MCF 10A (cell line): ENCODE measurements at regions not wholly inside any gene's neighbourhood (a gene's known extent, or its start where the extent isn't known, plus 50 kb on each side); places are given as distances from the start of the nearest gene placed in this dataset.

ENCODE experiments used
- BruUV-seq: library from RNA; stranded (reverse); fragments of 400-500 nt; replicated peaks from 2 replicates; lab custom pipeline; 2021; lab: Mats Ljungman, UMichigan
- CTCF ChIA-PET: fragments of 300-600 bp; sonication (Branson Sonifier 250); formaldehyde crosslinking; extraction: SDS; loops from one replicate; lab custom pipeline; 2021; ENCODE audit warnings: antibody characterized with exemption, inconsistent platforms; lab: Yijun Ruan, JAX
- POLR2A ChIA-PET: fragments of 300-600, 350-650 bp; sonication (Branson Sonifier 250); formaldehyde crosslinking; extraction: SDS; loops from one replicate; lab custom pipeline; 2020; ENCODE audit warnings: antibody characterized with exemption, inconsistent platforms; lab: Yijun Ruan, JAX
- DNase-seq: peaks from one replicate; pipeline ENCODE4 v3.0.0-alpha.2; 2018; ENCODE audit not compliant: unreplicated experiment
- H3K27ac Mint-ChIP-seq: one replicate; pipeline ENCODE4 v1.8.0; 2022; ENCODE audit warnings: mild to moderate bottlenecking, low read depth, mixed read lengths; ENCODE audit not compliant: unreplicated experiment
- H3K27me3 Mint-ChIP-seq: one replicate; pipeline ENCODE4 v1.8.0; 2022; ENCODE audit warnings: mixed read lengths; ENCODE audit not compliant: insufficient read depth, unreplicated experiment
- H3K36me3 Mint-ChIP-seq: one replicate; pipeline ENCODE4 v1.8.0; 2022; ENCODE audit warnings: mild to moderate bottlenecking, moderate library complexity, mixed read lengths; ENCODE audit not compliant: insufficient read depth, unreplicated experiment
- H3K4me1 Mint-ChIP-seq: one replicate; pipeline ENCODE4 v1.8.0; 2022; ENCODE audit warnings: mixed read lengths; ENCODE audit not compliant: insufficient read depth, unreplicated experiment
- H3K4me3 Mint-ChIP-seq: one replicate; pipeline ENCODE4 v1.8.0; 2022; ENCODE audit warnings: mild to moderate bottlenecking, moderate library complexity, mixed read lengths; ENCODE audit not compliant: unreplicated experiment
- H3K9me3 Mint-ChIP-seq: one replicate; pipeline ENCODE4 v1.8.0; 2022; ENCODE audit warnings: mixed read lengths; ENCODE audit not compliant: unreplicated experiment
- intact Hi-C: fragments of 100-400 bp; cut with micrococcal nuclease; formaldehyde crosslinking; loops from 2 replicates; pipeline ENCODE4 v1.14.1; 2022
- TF ChIP-seq, protein P1 (sequence below): fragments of 200-600 bp; IDR thresholded peaks from one replicate; pipeline ENCODE4 v1.8.0; 2022; ENCODE audit warnings: antibody characterized with exemption, mild to moderate bottlenecking; ENCODE audit not compliant: unreplicated experiment

GRCh38 chr13:63287926-63288325 lies 1872.3 kb upstream of the PCDH20 start:
- no TSS peak for BruUV-seq
- Mint-ChIP-seq H3K4me1 (no peaks in the 10 kb centered on the region), H3K9me3 (peaks cover 10% of the 10 kb centered on the region), H3K27ac (no peak overlapping the region), H3K4me3 (no peak overlapping the region), H3K36me3 (no peaks in the 10 kb centered on the region), H3K27me3 (no peaks in the 10 kb centered on the region)
- TF ChIP-seq, protein P1, sequence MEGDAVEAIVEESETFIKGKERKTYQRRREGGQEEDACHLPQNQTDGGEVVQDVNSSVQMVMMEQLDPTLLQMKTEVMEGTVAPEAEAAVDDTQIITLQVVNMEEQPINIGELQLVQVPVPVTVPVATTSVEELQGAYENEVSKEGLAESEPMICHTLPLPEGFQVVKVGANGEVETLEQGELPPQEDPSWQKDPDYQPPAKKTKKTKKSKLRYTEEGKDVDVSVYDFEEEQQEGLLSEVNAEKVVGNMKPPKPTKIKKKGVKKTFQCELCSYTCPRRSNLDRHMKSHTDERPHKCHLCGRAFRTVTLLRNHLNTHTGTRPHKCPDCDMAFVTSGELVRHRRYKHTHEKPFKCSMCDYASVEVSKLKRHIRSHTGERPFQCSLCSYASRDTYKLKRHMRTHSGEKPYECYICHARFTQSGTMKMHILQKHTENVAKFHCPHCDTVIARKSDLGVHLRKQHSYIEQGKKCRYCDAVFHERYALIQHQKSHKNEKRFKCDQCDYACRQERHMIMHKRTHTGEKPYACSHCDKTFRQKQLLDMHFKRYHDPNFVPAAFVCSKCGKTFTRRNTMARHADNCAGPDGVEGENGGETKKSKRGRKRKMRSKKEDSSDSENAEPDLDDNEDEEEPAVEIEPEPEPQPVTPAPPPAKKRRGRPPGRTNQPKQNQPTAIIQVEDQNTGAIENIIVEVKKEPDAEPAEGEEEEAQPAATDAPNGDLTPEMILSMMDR: no peak
- ChIA-PET POLR2A (no interaction called here), CTCF (no interaction called here)
- DNase-seq: no peak
- intact Hi-C loops: no loop called here

DNA sequence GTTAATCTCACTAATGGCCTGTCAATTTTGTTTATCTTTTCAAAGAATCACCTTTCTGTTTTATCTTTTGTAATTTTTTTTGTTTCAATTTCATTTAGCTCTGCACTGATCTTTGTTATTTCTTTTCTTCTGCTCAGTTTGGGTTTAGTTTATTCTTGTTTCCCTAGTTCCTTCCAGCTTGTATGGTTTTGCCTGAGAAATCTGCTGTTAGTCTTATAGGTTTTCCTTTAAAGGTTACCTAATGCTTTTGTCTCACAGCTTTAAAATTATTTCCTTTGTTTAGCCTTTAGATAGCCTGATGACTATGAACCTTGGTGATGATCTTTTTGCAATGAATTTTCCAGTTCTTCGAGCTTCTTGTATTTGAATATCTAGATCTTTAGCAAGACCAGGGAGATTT lies 1869.8 kb upstream of the PCDH20 start:
- ChIA-PET CTCF (no interaction called here), POLR2A (interaction anchor here (0.6 kb wide), 1 partner anchor 16 kb away, joined by 3 read pairs; no protein-coding TSS in a partner anchor)
- TF ChIP-seq, protein P1: no peak
- Mint-ChIP-seq H3K4me1 (no peaks in the 10 kb centered on the region), H3K27ac (no peak overlapping the region), H3K4me3 (no peak overlapping the region), H3K36me3 (no peaks in the 10 kb centered on the region), H3K9me3 (peaks cover 10% of the 10 kb centered on the region), H3K27me3 (no peaks in the 10 kb centered on the region)
- BruUV-seq: no TSS peak
- DNase-seq: no peak
- intact Hi-C loops: no loop called here

DNA sequence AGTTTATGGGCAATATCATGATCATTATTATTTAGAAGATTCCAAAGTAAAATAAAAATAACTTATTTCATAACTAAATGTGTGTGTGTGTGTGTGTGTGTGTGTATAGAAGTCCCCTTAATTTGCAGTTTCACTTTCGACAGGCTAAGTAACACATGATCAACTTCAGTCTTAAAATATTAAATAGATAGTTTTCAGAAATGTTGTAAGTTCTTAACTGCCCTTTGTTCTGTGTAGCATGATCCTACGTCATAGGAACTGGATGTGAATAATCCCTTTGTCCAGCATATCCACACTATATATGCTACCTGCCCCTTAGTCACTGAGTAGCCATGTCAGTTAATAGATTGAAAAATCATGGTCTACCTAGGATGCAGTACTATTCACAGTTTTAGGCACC lies 1863.5 kb upstream of the PCDH20 start:
- BruUV-seq: no TSS peak
- H3K4me3 Mint-ChIP-seq: no peak overlapping the region
- no peak overlapping the region for H3K27ac Mint-ChIP-seq
- no peaks in the 10 kb centered on the region for H3K27me3 Mint-ChIP-seq
- no peaks in the 10 kb centered on the region for H3K4me1 Mint-ChIP-seq
- TF ChIP-seq, protein P1: no peak
- intact Hi-C loops: no loop called here
- ChIA-PET POLR2A (no interaction called here), CTCF (no interaction called here)
- no peak for DNase-seq
- no peaks in the 10 kb centered on the region for H3K9me3 Mint-ChIP-seq
- H3K36me3 Mint-ChIP-seq: no peaks in the 10 kb centered on the region

DNA sequence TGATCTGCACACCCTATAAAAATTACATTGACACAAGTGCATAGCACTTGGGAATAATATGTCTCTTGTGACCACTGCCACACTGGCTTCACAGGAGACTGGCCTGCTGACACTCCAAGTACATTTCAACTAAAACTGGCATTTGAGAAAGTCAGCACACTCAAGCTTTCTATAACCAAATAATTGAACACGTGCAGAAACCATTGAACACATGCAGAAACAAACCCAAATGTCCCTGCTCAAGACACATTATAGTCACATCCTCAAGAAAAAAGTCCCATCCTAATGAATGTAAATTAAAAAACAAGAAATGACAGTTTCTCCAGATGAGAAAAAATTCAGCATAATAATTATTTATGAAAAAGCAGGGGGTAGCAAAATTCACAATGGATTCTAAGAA lies 1859.1 kb upstream of the PCDH20 start:
- Mint-ChIP-seq H3K4me1 (no peaks in the 10 kb centered on the region), H3K27ac (no peak overlapping the region), H3K4me3 (no peak overlapping the region), H3K36me3 (no peaks in the 10 kb centered on the region), H3K27me3 (no peaks in the 10 kb centered on the region), H3K9me3 (no peaks in the 10 kb centered on the region)
- no peak for DNase-seq
- BruUV-seq: no TSS peak
- CTCF ChIA-PET: no interaction called here
- POLR2A ChIA-PET: no interaction called here
- intact Hi-C loops: no loop called here
- TF ChIP-seq, protein P1: no peak
